Right lobe of liver (tissue), 6 donors: ENCODE measurements at regions not wholly inside any gene's neighbourhood (a gene's known extent, or its start where the extent isn't known, plus 50 kb on each side); places are given as distances from the start of the nearest gene placed in this dataset.

Experiments used
- ATAC-seq, 4 donors: fragments of 200-7000 bp; cut with Tn5 transposase; one replicate each; pipeline ENCODE4 v1.9.1; 2020; ENCODE audit warnings: mild to moderate bottlenecking in 4 of 4, moderate library complexity in 4 of 4
- DNase-seq, 3 donors: peaks; one replicate each; pipeline ENCODE4 v3.0.0-alpha.2; 2020
- H3K27ac ChIP-seq, 3 donors: fragments of 200-600 bp; one replicate each; pipeline ENCODE4 v1.8.0; 2022
- H3K27me3 ChIP-seq, 2 donors: fragments of 200-600 bp; one replicate each; pipeline ENCODE4 v1.8.0; 2022
- H3K36me3 ChIP-seq, 4 donors: fragments of 200-600 bp; sonication (generic) in 1 of 4; one replicate each; pipeline versions ENCODE4 v1.5.1 to v1.8.0; 2017 to 2022; ENCODE audit warnings: control low read depth in 1 of 4
- H3K4me1 ChIP-seq, 4 donors: fragments of 200-600 bp; sonication (generic) in 1 of 4; one replicate each; pipeline versions ENCODE4 v1.5.1 to v1.8.0; 2017 to 2022; ENCODE audit warnings: control low read depth in 1 of 4
- H3K4me3 ChIP-seq, 3 donors: fragments of 200-600 bp; one replicate each; pipeline ENCODE4 v1.8.0; 2022
- H3K9me3 ChIP-seq, 4 donors: fragments of 200-600 bp; sonication (generic) in 1 of 4; one replicate each; pipeline versions ENCODE4 v1.5.1 to v1.8.0; 2017 to 2022; ENCODE audit warnings: control low read depth in 1 of 4
- CTCF ChIP-seq, 4 donors: fragments of 200-600 bp in 3 of 4; fragments of 450-650 bp in 1 of 4; IDR thresholded peaks; one replicate each; pipeline versions ENCODE4 v1.5.1 to v1.8.0; 2016 to 2022; ENCODE audit warnings: antibody characterized with exemption in 4 of 4, mild to moderate bottlenecking in 2 of 4
- POLR2A ChIP-seq: fragments of 450-650 bp; IDR thresholded peaks from one replicate; pipeline ENCODE4 v1.6.1; 2017; ENCODE audit warnings: antibody characterized with exemption, mild to moderate bottlenecking
- WGBS: methylation state at CpG from one replicate; pipeline ENCODE4 v1.1.6; 2018; ENCODE audit warnings: low coverage, low lambda C conversion rate; ENCODE audit not compliant: insufficient coverage; ENCODE audit errors: missing lambda C conversion rate; 5-methylcytosine and 5-hydroxymethylcytosine counted together
- intact Hi-C, 2 donors: fragments of 100-400 bp; cut with DNase I; formaldehyde crosslinking; loops; one replicate each; pipeline versions ENCODE4 v1.11.2 to v1.14.1; 2022
- donor health status: DM: no; HTN: yes; CAD: no.
- donor health status: DM: no; HTN: no; CAD: no.
- donor health status: DM: no; HTN: no; CAD: no.
- donor health status: DM: no; HTN: yes; CAD: no.
- donor health status: DM: no; HTN: yes; CAD: no.

- no peak for DNase-seq
- 24% methylated on average over 2 of the region's 5 CpGs for WGBS
Measured at GRCh38 chr2:11005032-11005431, 93.3 kb downstream of the KCNF1 start.

GRCh38 chr2:11006191-11006590, 94.5 kb downstream of the KCNF1 start:
- ATAC-seq: no peak
- DNase-seq: no peak
- WGBS: 81% methylated on average over 5 of the region's 8 CpGs

More at GRCh38 chr2:11005032-11005431, 93.3 kb downstream of the KCNF1 start:
- Histone ChIP-seq H3K4me3 (no peak overlapping the region), H3K27ac (no peak overlapping the region), H3K9me3 (no peaks in the 10 kb centered on the region), H3K36me3 (no peaks in the 10 kb centered on the region), H3K4me1 (no peaks in the 10 kb centered on the region), H3K27me3 (no peaks in the 10 kb centered on the region)
- intact Hi-C loops: no loop called here
- TF ChIP-seq CTCF (IDR thresholded peaks at IDR 0.05) (no peak), POLR2A (no peak)
- ATAC-seq: no peak

GRCh38 chr2:11007331-11008264, 95.9 kb downstream of the KCNF1 start:
- intact Hi-C loops: no loop called here
- no peaks in the 10 kb centered on the region for H3K36me3 ChIP-seq
- no peaks in the 10 kb centered on the region for H3K27me3 ChIP-seq
- no peak overlapping the region for H3K27ac ChIP-seq
- no peak for ATAC-seq
- H3K4me1 ChIP-seq: no peaks in the 10 kb centered on the region
- no peak for DNase-seq
- no peaks in the 10 kb centered on the region for H3K9me3 ChIP-seq
- WGBS: 83% methylated on average over 12 of the region's 18 CpGs
- no peak overlapping the region for H3K4me3 ChIP-seq
- TF ChIP-seq CTCF (IDR thresholded peaks at IDR 0.05): no peak
- TF ChIP-seq POLR2A: no peak

More at GRCh38 chr2:11006191-11006590, 94.5 kb downstream of the KCNF1 start:
- intact Hi-C loops: no loop called here
- no peak for TF ChIP-seq POLR2A
- TF ChIP-seq CTCF (IDR thresholded peaks at IDR 0.05): no peak
- Histone ChIP-seq H3K4me3 (no peak overlapping the region), H3K36me3 (no peaks in the 10 kb centered on the region), H3K27me3 (no peaks in the 10 kb centered on the region), H3K9me3 (no peaks in the 10 kb centered on the region), H3K27ac (no peak overlapping the region), H3K4me1 (no peaks in the 10 kb centered on the region)

- ATAC-seq (no peak), DNase-seq (no peak)
- intact Hi-C loops: no loop called here
- no peaks in the 10 kb centered on the region for H3K27me3 ChIP-seq
- no peak overlapping the region for H3K27ac ChIP-seq
- TF ChIP-seq POLR2A: no peak
- no peak for TF ChIP-seq CTCF (IDR thresholded peaks at IDR 0.05)
- no peak overlapping the region for H3K4me3 ChIP-seq
- no peaks in the 10 kb centered on the region for H3K4me1 ChIP-seq
- H3K36me3 ChIP-seq: no peaks in the 10 kb centered on the region
- 56% methylated on average over 4 of the region's 4 CpGs for WGBS
- H3K9me3 ChIP-seq: no peaks in the 10 kb centered on the region
Measured at GRCh38 chr2:11008773-11009172, 97.0 kb downstream of the KCNF1 start.
